GM19035 (cell line): ENCODE measurements at regions not wholly inside any gene's neighbourhood (a gene's known extent, or its start where the extent isn't known, plus 50 kb on each side); places are given as distances from the start of the nearest gene placed in this dataset.
"Not testable (repeated sequence)": the region's sequence is repeated elsewhere in the genome, so short reads cannot be mapped to it uniquely, and the experiment has no call there.

ENCODE experiments used
- ATAC-seq: cut with Tn5 transposase; IDR thresholded peaks from one replicate; pipeline ENCODE4 v1.9.1; 2021; ENCODE audit not compliant: unreplicated experiment

- ATAC-seq: no peak
These were observed 138.6 kb downstream of the ARL4A start for GRCh38 chr7:12826079-12826478.

- ATAC-seq: no peak
These were observed 139.9 kb downstream of the ARL4A start for GRCh38 chr7:12827219-12827821.

- ATAC-seq: no peak
These were observed 140.5 kb downstream of the ARL4A start for GRCh38 chr7:12827920-12828319.

GRCh38 chr7:12831024-12831423, 143.6 kb downstream of the ARL4A start:
- no peak for ATAC-seq

- ATAC-seq: no peak
These were observed 146.4 kb downstream of the ARL4A start for GRCh38 chr7:12833829-12834228.

GRCh38 chr7:12834782-12835181, 147.3 kb downstream of the ARL4A start:
- no peak for ATAC-seq

GRCh38 chr7:12839508-12840153, 152.2 kb downstream of the ARL4A start:
- no peak for ATAC-seq

GRCh38 chr7:12844732-12845131, 157.3 kb downstream of the ARL4A start:
- not testable (repeated sequence) for ATAC-seq

GRCh38 chr7:12847001-12847400, 159.6 kb downstream of the ARL4A start:
- ATAC-seq: no peak

GRCh38 chr7:12851142-12851541, 163.7 kb downstream of the ARL4A start:
- no peak for ATAC-seq

- ATAC-seq: no peak
These were observed 164.4 kb downstream of the ARL4A start for GRCh38 chr7:12851841-12852240.

- no peak for ATAC-seq
These were observed 167.6 kb downstream of the ARL4A start for GRCh38 chr7:12855036-12855435.

- no peak for ATAC-seq
These were observed 172.3 kb downstream of the ARL4A start for GRCh38 chr7:12859761-12860160.

GRCh38 chr7:12861070-12861469, 173.6 kb downstream of the ARL4A start:
- no peak for ATAC-seq

- no peak for ATAC-seq
These were observed 174.7 kb downstream of the ARL4A start for GRCh38 chr7:12862146-12862545.

GRCh38 chr7:12864470-12865046, 177.1 kb downstream of the ARL4A start:
- ATAC-seq: no peak

- no peak for ATAC-seq
These were observed 178.2 kb downstream of the ARL4A start for GRCh38 chr7:12865593-12865992.

- no peak for ATAC-seq
These were observed 178.8 kb downstream of the ARL4A start for GRCh38 chr7:12866207-12866606.

- ATAC-seq: no peak
These were observed 180.6 kb downstream of the ARL4A start for GRCh38 chr7:12868027-12868426.

- no peak for ATAC-seq
These were observed 182.8 kb downstream of the ARL4A start for GRCh38 chr7:12870219-12870618.

GRCh38 chr7:12872487-12872886, 185.1 kb downstream of the ARL4A start:
- no peak for ATAC-seq

- ATAC-seq: no peak
These were observed 186.1 kb downstream of the ARL4A start for GRCh38 chr7:12873571-12873970.

GRCh38 chr7:12879139-12879538, 191.7 kb downstream of the ARL4A start:
- ATAC-seq: no peak
